NCI-H82 treated with DMSO at 0.1 percent for 48 hours (cell line): ENCODE measurements at regions not wholly inside any gene's neighbourhood (a gene's known extent, or its start where the extent isn't known, plus 50 kb on each side); places are given as distances from the start of the nearest gene placed in this dataset.
"Not testable (repeated sequence)": the region's sequence is repeated elsewhere in the genome, so short reads cannot be mapped to it uniquely, and the experiment has no call there.

Experiments used
- DNase-seq: peaks from one replicate; lab custom pipeline; 2025; ENCODE audit not compliant: unreplicated experiment; lab: John Stamatoyannopoulos, UW

GRCh38 chr11:34001557-34002064, 49.9 kb upstream of the CAPRIN1 start:
- DNase-seq = no peak

- no peak for DNase-seq
Observed at GRCh38 chr11:33999393-33999792, 52.1 kb upstream of the CAPRIN1 start.

DNA sequence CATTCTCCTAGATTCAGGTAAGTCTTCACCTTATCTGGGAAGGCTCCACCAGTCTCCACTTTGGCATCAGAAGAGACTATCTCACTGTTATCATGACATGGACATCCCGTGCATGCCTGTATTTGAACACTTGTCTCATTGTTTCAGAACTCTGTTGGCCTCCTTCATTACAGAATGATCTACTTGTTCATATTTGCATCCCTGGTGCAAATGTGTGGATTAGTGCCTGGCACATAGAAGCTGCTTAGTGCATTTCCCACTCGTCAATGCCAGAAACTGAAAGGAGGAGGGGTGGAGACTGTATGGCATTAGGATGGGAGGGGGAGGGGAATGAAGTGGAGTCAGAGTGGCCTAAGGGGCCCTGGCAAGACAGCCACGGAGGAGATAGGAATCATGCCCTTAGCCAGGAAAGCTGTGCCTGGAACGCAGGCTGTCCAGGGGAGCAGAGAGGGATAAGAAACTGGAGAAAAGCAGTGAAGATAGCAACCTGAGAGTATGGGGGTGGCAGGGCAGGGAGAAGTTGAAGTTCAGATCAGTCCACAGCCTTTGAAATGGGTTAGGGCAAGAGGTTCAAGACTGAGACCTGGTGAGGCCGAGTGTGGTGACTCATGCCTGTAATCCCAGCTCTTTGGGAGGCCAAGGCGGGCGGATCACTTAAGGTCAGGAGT, 53.8 kb upstream of the CAPRIN1 start:
- DNase-seq = peak; percentile 44

GRCh38 chr11:33996498-33997454, 54.8 kb upstream of the CAPRIN1 start:
- peak; percentile 55 for DNase-seq

DNA sequence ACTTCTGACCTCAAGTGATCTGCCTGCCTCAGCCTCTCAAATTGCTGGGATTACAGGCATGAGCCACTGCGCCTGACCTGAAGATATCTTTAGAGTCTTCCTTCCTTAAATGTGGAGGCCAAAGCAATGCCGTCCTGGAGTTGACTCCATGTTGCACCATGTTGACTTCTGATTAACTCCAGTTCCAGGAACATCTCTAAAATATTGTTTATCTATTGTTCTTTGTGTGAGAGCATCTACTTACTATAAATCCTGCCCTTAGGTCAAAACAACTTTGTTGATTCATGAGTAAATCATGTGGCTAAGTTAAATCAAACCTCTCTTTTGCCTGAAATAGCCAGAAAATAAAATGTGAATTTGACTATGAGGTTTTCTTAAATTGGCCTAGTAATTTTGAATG, 56.6 kb upstream of the CAPRIN1 start:
- no peak for DNase-seq

DNA sequence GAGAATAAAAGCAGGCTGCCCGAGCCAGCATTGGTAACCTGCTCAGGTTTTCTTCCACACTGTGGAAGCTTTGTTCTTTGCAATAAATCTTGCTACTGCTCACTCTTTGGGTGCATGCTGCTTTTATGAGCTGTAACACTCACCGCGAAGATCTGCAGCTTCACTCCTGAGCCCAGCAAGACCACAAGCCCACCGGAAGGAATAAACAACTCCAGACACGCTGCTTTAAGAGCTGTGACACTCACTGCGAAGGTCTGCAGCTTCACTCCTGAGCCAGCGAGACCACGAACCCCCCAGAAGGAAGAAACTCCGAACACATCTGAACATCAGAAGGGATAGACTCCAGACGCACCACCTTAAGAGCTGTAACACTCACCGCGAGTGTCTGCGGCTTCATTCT, 60.4 kb upstream of the CAPRIN1 start:
- DNase-seq = not testable (repeated sequence)

DNA sequence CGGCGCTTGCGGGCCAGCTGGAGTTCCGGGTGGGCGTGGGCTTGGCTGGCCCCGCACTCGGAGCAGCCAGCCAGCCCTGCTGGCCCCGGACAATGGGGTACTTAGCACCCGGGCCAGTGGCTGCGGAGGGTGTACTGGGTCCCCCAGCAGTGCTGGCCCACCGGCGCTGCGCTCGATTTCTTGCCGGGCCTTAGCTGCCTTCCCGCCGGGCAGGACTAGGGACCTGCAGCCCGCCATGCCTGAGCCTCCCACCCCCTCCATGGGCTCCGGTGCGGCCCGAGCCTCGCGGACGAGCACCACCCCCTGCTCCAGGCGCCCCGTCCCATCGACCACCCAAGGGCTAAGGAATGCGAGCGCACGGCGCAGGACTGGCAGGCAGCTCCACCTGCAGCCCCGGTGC, 61.4 kb upstream of the CAPRIN1 start:
- DNase-seq = not testable (repeated sequence)

GRCh38 chr11:33989461-33989860, 62.1 kb upstream of the CAPRIN1 start:
- DNase-seq = no peak

DNA sequence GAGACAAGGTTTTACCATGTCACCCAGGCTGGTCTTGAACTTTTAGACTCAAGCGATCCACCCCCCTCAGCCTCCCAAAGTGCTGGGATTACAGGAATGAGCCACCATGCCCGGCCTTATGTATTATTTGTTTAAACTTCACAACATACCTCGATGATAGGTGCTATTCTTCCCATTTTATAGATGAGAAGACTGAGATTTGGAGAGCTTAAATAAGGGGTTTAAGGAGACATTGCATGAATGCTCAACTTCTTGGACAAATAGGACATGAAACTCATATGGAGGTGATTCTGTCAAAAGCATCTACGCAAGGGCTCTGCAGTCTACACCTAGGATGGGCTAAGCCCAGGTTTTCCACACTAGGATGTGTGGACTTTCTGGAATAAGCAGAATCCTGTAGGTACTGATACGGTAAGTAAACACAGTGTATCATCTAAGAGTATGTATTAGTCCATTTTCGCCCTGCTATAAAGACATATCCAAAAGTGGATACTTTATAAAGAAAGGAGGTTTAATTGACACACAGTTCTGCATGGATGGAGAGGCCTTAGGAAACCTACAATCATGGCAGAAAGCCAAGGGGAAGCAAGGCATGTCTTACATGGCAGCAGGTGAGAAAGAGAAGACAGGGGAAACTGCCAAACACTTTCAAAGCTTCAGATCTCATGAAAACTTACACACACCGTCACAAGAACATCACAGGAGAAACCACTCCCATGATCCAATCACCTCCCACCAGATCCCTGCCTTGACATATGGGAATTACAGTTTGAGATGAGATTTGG, 62.8 kb upstream of the CAPRIN1 start:
- no peak for DNase-seq

- DNase-seq = peak; percentile 71
Observed at GRCh38 chr11:33987975-33988580, 63.5 kb upstream of the CAPRIN1 start.

- no peak for DNase-seq
Observed at GRCh38 chr11:33987545-33987944, 64.0 kb upstream of the CAPRIN1 start.

- not testable (repeated sequence) for DNase-seq
Observed at GRCh38 chr11:33986597-33987501, 64.7 kb upstream of the CAPRIN1 start.

GRCh38 chr11:33984682-33985389, 66.7 kb upstream of the CAPRIN1 start:
- no peak for DNase-seq

DNA sequence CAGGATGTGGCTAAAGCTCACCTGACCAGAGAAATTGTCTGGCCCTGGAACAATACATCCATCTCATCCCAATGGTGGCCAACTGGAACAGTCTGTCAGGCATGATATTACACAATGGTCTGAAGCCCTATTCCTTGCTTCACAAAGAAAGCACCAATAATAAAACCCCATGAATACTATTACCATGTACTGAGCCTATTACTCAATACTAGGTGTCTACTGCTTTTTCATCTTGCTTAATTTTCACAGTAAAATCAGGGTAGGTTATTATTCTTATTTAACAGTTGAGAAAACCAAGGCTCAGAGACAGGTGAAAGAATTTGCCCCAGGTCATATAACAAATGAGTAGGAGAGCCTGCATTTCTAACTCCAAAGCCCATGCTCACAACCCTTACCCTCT, 68.9 kb upstream of the CAPRIN1 start:
- DNase-seq = no peak

- DNase-seq = no peak
Observed at GRCh38 chr11:33980897-33981296, 70.6 kb upstream of the CAPRIN1 start.

GRCh38 chr11:33978376-33978775, 73.2 kb upstream of the CAPRIN1 start:
- DNase-seq = no peak

- no peak for DNase-seq
Observed at GRCh38 chr11:33977676-33978075, 73.9 kb upstream of the CAPRIN1 start.

DNA sequence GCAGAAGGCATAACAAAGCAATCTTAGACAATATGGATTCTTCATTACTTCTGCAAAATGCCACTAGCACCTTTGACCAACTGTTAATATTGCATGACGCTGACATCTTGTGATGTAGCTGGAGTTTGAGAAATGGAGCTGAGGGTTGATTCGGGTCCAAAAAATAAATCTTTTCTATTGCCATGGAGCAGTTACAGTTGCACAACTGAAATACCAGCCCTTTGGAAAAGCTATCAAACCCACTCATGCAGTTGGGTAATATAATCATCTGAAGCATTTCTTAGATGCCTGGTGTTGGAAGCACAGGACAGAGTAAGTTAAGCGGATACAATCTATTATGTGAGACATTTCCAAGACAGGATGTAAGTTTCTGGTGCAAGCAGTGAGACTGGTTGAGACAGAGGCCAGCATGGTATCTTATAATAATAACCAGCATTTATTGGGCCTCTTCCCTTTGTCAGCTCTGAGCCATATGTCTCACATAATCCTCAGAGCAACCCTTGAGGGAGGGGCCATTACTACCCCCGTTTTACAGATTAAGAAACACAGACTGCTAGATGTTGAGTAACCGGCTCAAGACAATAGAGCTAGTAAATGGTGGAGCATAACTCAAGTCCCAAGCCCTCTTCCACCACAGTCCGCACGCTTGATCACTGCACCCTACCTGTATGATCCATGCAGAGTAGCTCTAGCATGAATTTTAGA, 74.9 kb upstream of the CAPRIN1 start:
- DNase-seq = peak; percentile 89

GRCh38 chr11:33974804-33975203, 76.7 kb upstream of the CAPRIN1 start:
- no peak for DNase-seq
